A549 (cell line): ENCODE measurements at regions not wholly inside any gene's neighbourhood (a gene's known extent, or its start where the extent isn't known, plus 50 kb on each side); places are given as distances from the start of the nearest gene placed in this dataset.
"Not testable (repeated sequence)": the region's sequence is repeated elsewhere in the genome, so short reads cannot be mapped to it uniquely, and the experiment has no call there.

Source experiments
- ATAC-seq, 2 experiments: fragments of 200-7000 bp in 1 of 2; fragments of >200 bp in 1 of 2; cut with Nextera tagmentation in 1 of 2; cut with Tn5 transposase in 1 of 2; 3 replicates each; pipeline versions ENCODE4 v1.8.0 to v1.9.1; 2018 to 2020; ENCODE audit warnings: mild to moderate bottlenecking in 1 of 2, moderate library complexity in 1 of 2
- CTCF ChIA-PET: fragments of 300-600 bp; sonication (Branson Sonifier 250); formaldehyde crosslinking; extraction: SDS; loops from one replicate; lab custom pipeline; 2021; ENCODE audit warnings: antibody characterized with exemption, inconsistent platforms; lab: Yijun Ruan, JAX
- POLR2A ChIA-PET: fragments of 350-600 bp; formaldehyde crosslinking; extraction: SDS; loops from one replicate; lab custom pipeline; 2021; ENCODE audit warnings: antibody characterized with exemption, inconsistent platforms; lab: Yijun Ruan, JAX
- DNase-seq, 2 experiments: peaks; one replicate each; pipeline versions ENCODE4 v3.0.0 to v3.0.0-alpha.2; 2011 to 2016; ENCODE audit warnings: low read depth in 1 of 2, low spot score in 1 of 2
- FAIRE-seq: peaks from 2 replicates; lab custom pipeline; 2011; peaks lifted over from hg19 to GRCh38; lab: Jason Lieb, UNC
- H3K27ac ChIP-seq, 2 experiments: fragments of >200 bp; sonication (Bioruptor Twin); formaldehyde crosslinking; 3 replicates each; pipeline ENCODE4 v1.5.1; 2016 to 2017
- H3K4me1 ChIP-seq: fragments of >200 bp; sonication (Bioruptor Twin); formaldehyde crosslinking; 3 replicates; pipeline ENCODE4 v1.6.1; 2016
- H3K4me2 ChIP-seq: fragments of >200 bp; sonication (Bioruptor Twin); formaldehyde crosslinking; 3 replicates; pipeline ENCODE4 v1.6.1; 2016
- H3K4me3 ChIP-seq: fragments of >200 bp; sonication (Bioruptor Twin); formaldehyde crosslinking; 3 replicates; pipeline ENCODE4 v1.5.1; 2016
- H3K9me3 ChIP-seq: fragments of >200 bp; sonication (Bioruptor Twin); formaldehyde crosslinking; 3 replicates; pipeline ENCODE4 v1.6.1; 2016
- CEBPB ChIP-seq, 2 experiments: fragments of >200 bp in 1 of 2; sonication (Bioruptor Twin) in 1 of 2; formaldehyde crosslinking in 1 of 2; IDR thresholded peaks; 2 replicates each; pipeline ENCODE4 v1.6.1; 2012 to 2016
- EHF ChIP-seq: fragments of 250-450 bp; sonication (Bioruptor Pico); IDR thresholded peaks from 2 replicates; pipeline ENCODE4 v1.5.0; 2020; ENCODE audit warnings: mild to moderate bottlenecking
- ESRRA ChIP-seq: fragments of 150-350 bp; IDR thresholded peaks from 2 replicates; pipeline ENCODE4 v1.6.1; 2014; ENCODE audit warnings: mild to moderate bottlenecking, low read length, borderline replicate concordance
- FOSL2 ChIP-seq, 2 experiments: fragments of 450-650 bp in 1 of 2; fragments of >200 bp in 1 of 2; sonication (Bioruptor Twin) in 1 of 2; formaldehyde crosslinking; IDR thresholded peaks; 2 replicates each; pipeline versions ENCODE4 v1.5.0 to v1.6.1; 2016 to 2020; ENCODE audit warnings: mild to moderate bottlenecking in 1 of 2, moderate library complexity in 1 of 2
- HEYL ChIP-seq: fragments of 250-450 bp; sonication (Bioruptor Pico); IDR thresholded peaks from 2 replicates; pipeline ENCODE4 v1.8.0; 2021; ENCODE audit warnings: mild to moderate bottlenecking, moderate library complexity
- HOXB5 ChIP-seq: fragments of 250-450 bp; sonication (Bioruptor Pico); IDR thresholded peaks from 2 replicates; pipeline ENCODE4 v1.5.0; 2020; ENCODE audit warnings: mild to moderate bottlenecking, moderate library complexity
- JUN ChIP-seq, 2 experiments: fragments of >200 bp; sonication (Bioruptor Twin); formaldehyde crosslinking; IDR thresholded peaks; 2 replicates in 1 of 2; 3 replicates in 1 of 2; pipeline ENCODE4 v1.6.1; 2016 to 2017
- JUNB ChIP-seq: fragments of >200 bp; sonication (Bioruptor Twin); formaldehyde crosslinking; IDR thresholded peaks from 2 replicates; pipeline ENCODE4 v1.6.1; 2016
- KDM1A ChIP-seq: fragments of 200-600 bp; sonication (generic); IDR thresholded peaks from 2 replicates; pipeline ENCODE4 v1.6.1; 2016; ENCODE audit warnings: low read depth, mild to moderate bottlenecking
- KDM5A ChIP-seq: fragments of 200-600 bp; sonication (generic); IDR thresholded peaks from 2 replicates; pipeline ENCODE4 v1.6.1; 2016; ENCODE audit warnings: antibody characterized with exemption, mild to moderate bottlenecking
- MYC ChIP-seq: IDR thresholded peaks from 2 replicates; pipeline ENCODE4 v1.6.1; 2012; ENCODE audit warnings: mild to moderate bottlenecking, inconsistent platforms, low read length, improper control_type of control experiment, borderline replicate concordance
- NFE2L2 ChIP-seq: fragments of 150-350 bp; conservative IDR thresholded peaks from 2 replicates; pipeline ENCODE4 v1.6.1; 2014; ENCODE audit warnings: low read length
- NPAS2 ChIP-seq: fragments of 250-450 bp; sonication (Bioruptor Pico); IDR thresholded peaks from 2 replicates; pipeline ENCODE4 v1.8.0; 2022; ENCODE audit warnings: mild to moderate bottlenecking, moderate library complexity, borderline replicate concordance
- PHF8 ChIP-seq: fragments of 200-600 bp; sonication (generic); IDR thresholded peaks from 2 replicates; pipeline ENCODE4 v1.6.1; 2016; ENCODE audit warnings: low read depth, mild to moderate bottlenecking, antibody characterized with exemption, moderate library complexity, borderline replicate concordance
- TFCP2L1 ChIP-seq: fragments of 250-450 bp; sonication (Bioruptor Pico); IDR thresholded peaks from 2 replicates; pipeline ENCODE4 v1.5.0; 2021; ENCODE audit warnings: mild to moderate bottlenecking
- ZC3H11A ChIP-seq: fragments of 450-650 bp; IDR thresholded peaks from 2 replicates; pipeline ENCODE4 v1.6.1; 2014; ENCODE audit warnings: antibody characterized with exemption, mild to moderate bottlenecking
- ZNF302 ChIP-seq: fragments of 250-450 bp; sonication (Bioruptor Pico); IDR thresholded peaks from 2 replicates; pipeline ENCODE4 v1.9.0; 2021; ENCODE audit warnings: inconsistent platforms, mild to moderate bottlenecking, moderate library complexity
- WGBS: methylation state at CpG from one replicate; pipeline ENCODE4 v1.1.6; 2017; ENCODE audit errors: missing lambda C conversion rate; 5-methylcytosine and 5-hydroxymethylcytosine counted together
- TF ChIP-seq, protein P1 (sequence below): IDR thresholded peaks from 2 replicates; pipeline ENCODE4 v1.6.1; 2012
- TF ChIP-seq, protein P2 (sequence below): IDR thresholded peaks from 2 replicates; pipeline ENCODE4 v1.6.1; 2012; ENCODE audit warnings: low read depth, borderline replicate concordance
- TF ChIP-seq, protein P3 (sequence below): fragments of 200-600 bp; sonication (generic); IDR thresholded peaks from 2 replicates; pipeline ENCODE4 v1.6.1; 2016; ENCODE audit warnings: antibody characterized with exemption, mild to moderate bottlenecking, moderate library complexity
- TF ChIP-seq, protein P4 (sequence below): fragments of >200 bp; sonication (Bioruptor Twin); formaldehyde crosslinking; IDR thresholded peaks from 3 replicates; pipeline ENCODE4 v1.6.1; 2016

DNA sequence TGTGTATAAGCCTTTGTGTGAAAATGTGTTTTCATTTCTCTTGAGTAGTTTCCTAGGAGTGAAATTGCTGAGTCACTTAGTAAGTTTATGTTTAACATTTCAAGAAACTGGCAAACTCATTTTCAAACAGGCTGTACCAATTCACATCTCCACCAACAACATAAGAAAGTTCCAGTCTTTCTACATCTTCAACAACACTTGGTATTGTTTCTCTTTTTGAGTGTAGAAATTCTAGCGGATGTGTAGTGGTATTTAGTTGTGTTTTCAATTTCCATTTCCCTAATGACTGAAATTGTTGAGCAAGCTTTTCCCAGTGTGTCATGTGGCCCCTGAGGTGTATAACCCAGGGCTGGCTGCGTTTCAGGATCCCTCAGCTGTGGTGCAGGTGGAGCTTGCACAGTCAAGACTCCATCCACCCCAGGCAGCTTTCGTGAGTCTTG is 258.5 kb downstream of the PDCD6IP start (continued):
- TF ChIP-seq, protein P1, sequence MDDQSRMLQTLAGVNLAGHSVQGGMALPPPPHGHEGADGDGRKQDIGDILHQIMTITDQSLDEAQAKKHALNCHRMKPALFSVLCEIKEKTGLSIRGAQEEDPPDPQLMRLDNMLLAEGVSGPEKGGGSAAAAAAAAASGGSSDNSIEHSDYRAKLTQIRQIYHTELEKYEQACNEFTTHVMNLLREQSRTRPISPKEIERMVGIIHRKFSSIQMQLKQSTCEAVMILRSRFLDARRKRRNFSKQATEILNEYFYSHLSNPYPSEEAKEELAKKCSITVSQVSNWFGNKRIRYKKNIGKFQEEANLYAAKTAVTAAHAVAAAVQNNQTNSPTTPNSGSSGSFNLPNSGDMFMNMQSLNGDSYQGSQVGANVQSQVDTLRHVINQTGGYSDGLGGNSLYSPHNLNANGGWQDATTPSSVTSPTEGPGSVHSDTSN = no peak
- TF ChIP-seq CEBPB (IDR thresholded peaks at IDR 0.05) (peak in 1 of 2 experiments; percentile 59; a peak in 3 of 4 replicates), FOSL2 (IDR thresholded peaks at IDR 0.05) (no peak), FOSL2 (CRISPR knock-in tag; IDR thresholded peaks at IDR 0.05) (peak; percentile 45; the same call in 1 of the 2 replicates), KDM1A (no peak)
- TF ChIP-seq, all 56 proteins: peak for 7

GRCh38 chr3:34060995-34061394 is 262.6 kb downstream of the PDCD6IP start:
- FAIRE-seq = not testable (repeated sequence)
- 93% methylated on average over 1 of the region's 1 CpG for WGBS

DNA sequence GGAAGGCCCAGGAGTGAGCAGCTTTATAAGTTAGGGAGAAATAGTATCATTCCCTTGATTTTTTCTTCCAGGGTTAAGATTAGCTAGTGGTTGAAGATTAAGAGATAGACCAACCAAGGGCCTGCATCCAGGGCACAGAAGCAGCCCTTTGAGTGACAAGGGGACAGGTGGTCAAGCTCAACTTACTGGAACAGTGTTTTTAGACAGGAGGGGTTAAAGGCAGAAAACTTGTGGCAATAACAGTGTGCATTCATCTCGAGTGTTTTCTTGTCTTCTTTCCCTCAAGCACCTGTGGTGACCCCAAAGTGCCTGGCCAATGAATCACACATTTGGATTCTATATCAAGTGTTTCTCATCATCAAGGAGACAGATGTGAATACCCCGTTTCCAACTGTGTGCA is 267.5 kb downstream of the PDCD6IP start:
- Histone ChIP-seq H3K4me1 (no peaks in the 10 kb centered on the region), H3K27ac (no peak overlapping the region), H3K9me3 (no peaks in the 10 kb centered on the region), H3K4me3 (no peak overlapping the region), H3K4me2 (no peak overlapping the region)
- TF ChIP-seq EHF (CRISPR knock-in tag) (no peak), HEYL (CRISPR knock-in tag) (no peak), ZC3H11A (no peak), PHF8 (no peak), TFCP2L1 (CRISPR knock-in tag) (no peak), NPAS2 (no peak), KDM5A (no peak), MYC (no peak), FOSL2 (IDR thresholded peaks at IDR 0.05) (no peak), FOSL2 (CRISPR knock-in tag; IDR thresholded peaks at IDR 0.05) (no peak), JUNB (no peak), ESRRA (no peak), NFE2L2 (no peak), JUN (IDR thresholded peaks at IDR 0.05) (no peak), ZNF302 (no peak), HOXB5 (no peak)
- TF ChIP-seq, protein P2, sequence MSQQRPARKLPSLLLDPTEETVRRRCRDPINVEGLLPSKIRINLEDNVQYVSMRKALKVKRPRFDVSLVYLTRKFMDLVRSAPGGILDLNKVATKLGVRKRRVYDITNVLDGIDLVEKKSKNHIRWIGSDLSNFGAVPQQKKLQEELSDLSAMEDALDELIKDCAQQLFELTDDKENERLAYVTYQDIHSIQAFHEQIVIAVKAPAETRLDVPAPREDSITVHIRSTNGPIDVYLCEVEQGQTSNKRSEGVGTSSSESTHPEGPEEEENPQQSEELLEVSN = no peak
- TF ChIP-seq, protein P3, sequence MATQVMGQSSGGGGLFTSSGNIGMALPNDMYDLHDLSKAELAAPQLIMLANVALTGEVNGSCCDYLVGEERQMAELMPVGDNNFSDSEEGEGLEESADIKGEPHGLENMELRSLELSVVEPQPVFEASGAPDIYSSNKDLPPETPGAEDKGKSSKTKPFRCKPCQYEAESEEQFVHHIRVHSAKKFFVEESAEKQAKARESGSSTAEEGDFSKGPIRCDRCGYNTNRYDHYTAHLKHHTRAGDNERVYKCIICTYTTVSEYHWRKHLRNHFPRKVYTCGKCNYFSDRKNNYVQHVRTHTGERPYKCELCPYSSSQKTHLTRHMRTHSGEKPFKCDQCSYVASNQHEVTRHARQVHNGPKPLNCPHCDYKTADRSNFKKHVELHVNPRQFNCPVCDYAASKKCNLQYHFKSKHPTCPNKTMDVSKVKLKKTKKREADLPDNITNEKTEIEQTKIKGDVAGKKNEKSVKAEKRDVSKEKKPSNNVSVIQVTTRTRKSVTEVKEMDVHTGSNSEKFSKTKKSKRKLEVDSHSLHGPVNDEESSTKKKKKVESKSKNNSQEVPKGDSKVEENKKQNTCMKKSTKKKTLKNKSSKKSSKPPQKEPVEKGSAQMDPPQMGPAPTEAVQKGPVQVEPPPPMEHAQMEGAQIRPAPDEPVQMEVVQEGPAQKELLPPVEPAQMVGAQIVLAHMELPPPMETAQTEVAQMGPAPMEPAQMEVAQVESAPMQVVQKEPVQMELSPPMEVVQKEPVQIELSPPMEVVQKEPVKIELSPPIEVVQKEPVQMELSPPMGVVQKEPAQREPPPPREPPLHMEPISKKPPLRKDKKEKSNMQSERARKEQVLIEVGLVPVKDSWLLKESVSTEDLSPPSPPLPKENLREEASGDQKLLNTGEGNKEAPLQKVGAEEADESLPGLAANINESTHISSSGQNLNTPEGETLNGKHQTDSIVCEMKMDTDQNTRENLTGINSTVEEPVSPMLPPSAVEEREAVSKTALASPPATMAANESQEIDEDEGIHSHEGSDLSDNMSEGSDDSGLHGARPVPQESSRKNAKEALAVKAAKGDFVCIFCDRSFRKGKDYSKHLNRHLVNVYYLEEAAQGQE = no peak
- TF ChIP-seq, protein P4, sequence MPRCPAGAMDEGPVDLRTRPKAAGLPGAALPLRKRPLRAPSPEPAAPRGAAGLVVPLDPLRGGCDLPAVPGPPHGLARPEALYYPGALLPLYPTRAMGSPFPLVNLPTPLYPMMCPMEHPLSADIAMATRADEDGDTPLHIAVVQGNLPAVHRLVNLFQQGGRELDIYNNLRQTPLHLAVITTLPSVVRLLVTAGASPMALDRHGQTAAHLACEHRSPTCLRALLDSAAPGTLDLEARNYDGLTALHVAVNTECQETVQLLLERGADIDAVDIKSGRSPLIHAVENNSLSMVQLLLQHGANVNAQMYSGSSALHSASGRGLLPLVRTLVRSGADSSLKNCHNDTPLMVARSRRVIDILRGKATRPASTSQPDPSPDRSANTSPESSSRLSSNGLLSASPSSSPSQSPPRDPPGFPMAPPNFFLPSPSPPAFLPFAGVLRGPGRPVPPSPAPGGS = no peak
- DNase-seq (no peak), FAIRE-seq (no peak), ATAC-seq (no peak)
- 41% methylated on average over 2 of the region's 2 CpGs for WGBS
- CTCF ChIA-PET = no interaction called here
- POLR2A ChIA-PET = no interaction called here

More at GRCh38 chr3:34060995-34061394, 262.6 kb downstream of the PDCD6IP start:
- CTCF ChIA-PET, DNase-seq, H3K27ac ChIP-seq, H3K9me3 ChIP-seq, H3K4me3 ChIP-seq, POLR2A ChIA-PET, ATAC-seq, H3K4me2 ChIP-seq: not testable (repeated sequence)
- peaks cover 15% of the 10 kb centered on the region for H3K4me1 ChIP-seq
